Neural progenitor cell (in vitro differentiated cells): ENCODE measurements at regions not wholly inside any gene's neighbourhood (a gene's known extent, or its start where the extent isn't known, plus 50 kb on each side); places are given as distances from the start of the nearest gene placed in this dataset.

Source experiments
- DNase-seq: peaks from one replicate; pipeline ENCODE4 v3.0.0-alpha.2; 2016; ENCODE audit warnings: low spot score
- H2AFZ ChIP-seq: fragments of 200-600 bp; sonication (generic); replicated peaks from 2 replicates; pipeline ENCODE4 v1.6.1; 2016; ENCODE audit warnings: antibody characterized with exemption
- H3F3A ChIP-seq: fragments of 200-600 bp; sonication (generic); 2 replicates; pipeline ENCODE4 v1.6.1; 2016; ENCODE audit warnings: antibody characterized with exemption, low read depth
- H3K27ac ChIP-seq: fragments of 200-600 bp; sonication (generic); 2 replicates; pipeline ENCODE4 v1.5.1; 2016; ENCODE audit warnings: mild to moderate bottlenecking
- H3K27me3 ChIP-seq: fragments of 200-600 bp; sonication (generic); 2 replicates; pipeline ENCODE4 v1.6.1; 2016; ENCODE audit warnings: mild to moderate bottlenecking, moderate library complexity
- H3K36me3 ChIP-seq: fragments of 200-600 bp; sonication (generic); 2 replicates; pipeline ENCODE4 v1.5.1; 2016
- H3K4me1 ChIP-seq: fragments of 200-600 bp; sonication (generic); 2 replicates; pipeline ENCODE4 v1.6.1; 2016; ENCODE audit warnings: mixed run types
- H3K4me2 ChIP-seq: fragments of 200-600 bp; sonication (generic); 2 replicates; pipeline ENCODE4 v1.6.1; 2016
- H3K4me3 ChIP-seq: fragments of 200-600 bp; sonication (generic); 2 replicates; pipeline ENCODE4 v1.5.1; 2016
- H3K79me2 ChIP-seq: fragments of 200-600 bp; sonication (generic); 2 replicates; pipeline ENCODE4 v1.6.1; 2016; ENCODE audit warnings: low read depth
- H3K9ac ChIP-seq: fragments of 200-600 bp; sonication (generic); 2 replicates; pipeline ENCODE4 v1.6.1; 2016
- H3K9me3 ChIP-seq: fragments of 200-600 bp; sonication (generic); 2 replicates; pipeline ENCODE4 v1.5.1; 2016; ENCODE audit warnings: low read depth
- H4K20me1 ChIP-seq: fragments of 200-600 bp; sonication (generic); 2 replicates; pipeline ENCODE4 v1.6.1; 2016; ENCODE audit warnings: low read depth
- H3K27ac Mint-ChIP-seq: 3 replicates; pipeline ENCODE4 v1.8.0; 2021; ENCODE audit warnings: mixed read lengths
- H3K27me3 Mint-ChIP-seq: 2 replicates; pipeline ENCODE4 v1.8.0; 2022; ENCODE audit warnings: low read depth, mild to moderate bottlenecking, inconsistent platforms, moderate library complexity, mixed read lengths; ENCODE audit not compliant: insufficient read depth
- H3K36me3 Mint-ChIP-seq: 3 replicates; pipeline ENCODE4 v1.8.0; 2021; ENCODE audit warnings: mixed read lengths
- H3K4me1 Mint-ChIP-seq: 3 replicates; pipeline ENCODE4 v1.8.0; 2021; ENCODE audit warnings: mixed read lengths
- H3K4me3 Mint-ChIP-seq: 3 replicates; pipeline ENCODE4 v1.8.0; 2021; ENCODE audit warnings: mild to moderate bottlenecking, moderate library complexity, mixed read lengths
- H3K9me3 Mint-ChIP-seq: 3 replicates; pipeline ENCODE4 v1.8.0; 2020; ENCODE audit warnings: mixed read lengths
- EZH2 ChIP-seq: fragments of 200-600 bp; sonication (generic); IDR thresholded peaks from 2 replicates; pipeline ENCODE4 v1.6.1; 2017; ENCODE audit warnings: antibody characterized with exemption, mild to moderate bottlenecking, moderate library complexity
- EZH2phosphoT487 ChIP-seq: fragments of 200-600 bp; sonication (generic); IDR thresholded peaks from 2 replicates; pipeline ENCODE4 v1.6.1; 2017; ENCODE audit warnings: antibody characterized with exemption
- TF ChIP-seq, protein P1 (sequence below): fragments of 200-600 bp; sonication (generic); IDR thresholded peaks from 2 replicates; pipeline ENCODE4 v1.5.1; 2017; ENCODE audit warnings: antibody characterized with exemption, mild to moderate bottlenecking

DNA sequence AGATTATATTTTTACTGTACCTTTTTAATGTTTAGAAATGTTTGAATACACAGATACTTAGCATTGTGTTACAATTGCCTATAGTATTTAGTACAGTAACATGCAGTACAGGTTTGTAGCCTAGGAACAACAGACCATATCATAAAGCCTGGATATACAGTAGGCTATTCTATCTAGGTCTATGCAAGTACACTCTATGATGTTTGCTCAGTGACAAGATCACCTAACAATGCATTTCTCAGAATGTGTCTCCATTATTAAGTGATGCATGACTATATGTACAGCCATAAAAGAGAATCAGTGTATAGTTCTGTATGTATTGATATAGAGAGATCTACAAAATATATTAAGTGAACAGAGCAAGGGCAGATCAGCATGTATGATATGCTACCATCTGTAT is 616.4 kb downstream of the XIRP2 start:
- H3K4me2 ChIP-seq = no peak overlapping the region
- Mint-ChIP-seq H3K4me3 (no peak overlapping the region), H3K36me3 (no peaks in the 10 kb centered on the region), H3K27me3 (no peaks in the 10 kb centered on the region), H3K27ac (no peak overlapping the region), H3K9me3 (no peaks in the 10 kb centered on the region), H3K4me1 (peaks cover 5% of the 10 kb centered on the region)
- no peaks in the 10 kb centered on the region for H3K79me2 ChIP-seq
- H3K27ac ChIP-seq = no peak overlapping the region
- no peaks in the 10 kb centered on the region for H3K36me3 ChIP-seq
- H3K27me3 ChIP-seq = no peaks in the 10 kb centered on the region
- H3K4me3 ChIP-seq = no peak overlapping the region
- H3K4me1 ChIP-seq = peaks cover 4% of the 10 kb centered on the region
- no peaks in the 10 kb centered on the region for H3K9me3 ChIP-seq
- DNase-seq = no peak
- no peak overlapping the region for H3K9ac ChIP-seq
- H3F3A ChIP-seq = no peaks in the 10 kb centered on the region
- TF ChIP-seq, protein P1, sequence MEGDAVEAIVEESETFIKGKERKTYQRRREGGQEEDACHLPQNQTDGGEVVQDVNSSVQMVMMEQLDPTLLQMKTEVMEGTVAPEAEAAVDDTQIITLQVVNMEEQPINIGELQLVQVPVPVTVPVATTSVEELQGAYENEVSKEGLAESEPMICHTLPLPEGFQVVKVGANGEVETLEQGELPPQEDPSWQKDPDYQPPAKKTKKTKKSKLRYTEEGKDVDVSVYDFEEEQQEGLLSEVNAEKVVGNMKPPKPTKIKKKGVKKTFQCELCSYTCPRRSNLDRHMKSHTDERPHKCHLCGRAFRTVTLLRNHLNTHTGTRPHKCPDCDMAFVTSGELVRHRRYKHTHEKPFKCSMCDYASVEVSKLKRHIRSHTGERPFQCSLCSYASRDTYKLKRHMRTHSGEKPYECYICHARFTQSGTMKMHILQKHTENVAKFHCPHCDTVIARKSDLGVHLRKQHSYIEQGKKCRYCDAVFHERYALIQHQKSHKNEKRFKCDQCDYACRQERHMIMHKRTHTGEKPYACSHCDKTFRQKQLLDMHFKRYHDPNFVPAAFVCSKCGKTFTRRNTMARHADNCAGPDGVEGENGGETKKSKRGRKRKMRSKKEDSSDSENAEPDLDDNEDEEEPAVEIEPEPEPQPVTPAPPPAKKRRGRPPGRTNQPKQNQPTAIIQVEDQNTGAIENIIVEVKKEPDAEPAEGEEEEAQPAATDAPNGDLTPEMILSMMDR = no peak
- TF ChIP-seq EZH2phosphoT487 = no peak
- no peak for TF ChIP-seq EZH2
- no peak overlapping the region for H2AFZ ChIP-seq
- H4K20me1 ChIP-seq = no peaks in the 10 kb centered on the region

DNA sequence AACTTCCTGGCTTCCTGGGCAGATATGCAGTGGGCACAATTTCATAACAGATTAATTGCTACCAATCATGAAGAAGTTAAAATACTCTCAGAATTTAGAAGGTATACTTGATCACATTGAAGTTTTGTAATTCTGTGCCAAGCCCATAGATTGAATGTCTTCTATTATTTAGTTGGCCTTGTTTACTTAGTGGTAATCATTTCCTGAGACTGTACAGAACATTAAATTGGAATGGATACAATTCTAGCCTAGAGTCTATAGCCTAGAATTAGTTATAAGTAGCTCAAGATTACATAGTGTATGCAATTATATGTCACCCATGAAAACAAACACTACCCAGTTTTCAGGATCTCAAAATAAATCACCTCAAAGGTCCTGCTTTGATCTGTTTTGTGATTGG is 615.8 kb downstream of the XIRP2 start:
- H3K9me3 Mint-ChIP-seq = no peaks in the 10 kb centered on the region

DNA sequence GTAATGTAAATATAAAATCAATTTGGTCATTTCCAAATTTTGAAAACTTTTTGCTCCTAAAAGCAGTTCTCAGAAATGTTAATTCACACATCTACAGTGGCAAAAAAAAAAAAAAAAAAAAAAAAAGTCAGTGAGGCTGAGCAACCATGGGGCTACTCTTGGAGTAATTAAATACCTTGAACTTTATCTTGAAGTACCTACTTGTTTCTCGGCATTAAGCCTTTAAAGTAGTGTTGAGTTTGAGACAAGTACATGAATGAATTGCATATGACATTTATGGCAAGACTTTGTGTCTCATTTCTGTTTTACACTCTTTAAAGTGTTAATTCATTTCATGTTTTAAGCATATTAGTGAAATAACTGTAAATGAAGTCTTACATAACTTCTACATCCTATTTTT is 613.3 kb downstream of the XIRP2 start:
- no peak for DNase-seq
- TF ChIP-seq EZH2phosphoT487 (no peak), EZH2 (no peak)
- TF ChIP-seq, protein P1 = no peak
- H2AFZ ChIP-seq = no peak overlapping the region
- H3F3A ChIP-seq = peaks cover 2% of the 10 kb centered on the region
- no peaks in the 10 kb centered on the region for H3K27me3 ChIP-seq
- no peaks in the 10 kb centered on the region for H3K79me2 ChIP-seq
- H3K4me3 Mint-ChIP-seq = no peak overlapping the region
- H3K4me1 Mint-ChIP-seq = no peaks in the 10 kb centered on the region
- no peak overlapping the region for H3K27ac Mint-ChIP-seq
- H3K4me3 ChIP-seq = no peak overlapping the region
- no peaks in the 10 kb centered on the region for H3K36me3 Mint-ChIP-seq
- no peaks in the 10 kb centered on the region for H3K36me3 ChIP-seq
- H3K9ac ChIP-seq = no peak overlapping the region
- H3K4me2 ChIP-seq = no peak overlapping the region
- no peaks in the 10 kb centered on the region for H3K9me3 Mint-ChIP-seq
- no peaks in the 10 kb centered on the region for H3K4me1 ChIP-seq
- no peaks in the 10 kb centered on the region for H3K9me3 ChIP-seq
- H4K20me1 ChIP-seq = no peaks in the 10 kb centered on the region
- H3K27me3 Mint-ChIP-seq = no peaks in the 10 kb centered on the region
- no peak overlapping the region for H3K27ac ChIP-seq

More for the DNA sequence above, 615.8 kb downstream of the XIRP2 start:
- no peak overlapping the region for H2AFZ ChIP-seq
- no peak overlapping the region for H3K4me2 ChIP-seq
- no peak overlapping the region for H3K4me3 ChIP-seq
- no peak for DNase-seq
- Mint-ChIP-seq H3K4me3 (no peak overlapping the region), H3K27ac (no peak overlapping the region), H3K27me3 (no peaks in the 10 kb centered on the region), H3K36me3 (no peaks in the 10 kb centered on the region), H3K4me1 (no peaks in the 10 kb centered on the region)
- H3K4me1 ChIP-seq = no peaks in the 10 kb centered on the region
- no peaks in the 10 kb centered on the region for H3K9me3 ChIP-seq
- no peak overlapping the region for H3K27ac ChIP-seq
- H3K9ac ChIP-seq = no peak overlapping the region
- no peaks in the 10 kb centered on the region for H3K36me3 ChIP-seq
- no peaks in the 10 kb centered on the region for H4K20me1 ChIP-seq
- no peaks in the 10 kb centered on the region for H3K79me2 ChIP-seq
- TF ChIP-seq EZH2phosphoT487 (no peak), EZH2 (no peak)
- TF ChIP-seq, protein P1 = no peak
- no peaks in the 10 kb centered on the region for H3K27me3 ChIP-seq
- H3F3A ChIP-seq = no peaks in the 10 kb centered on the region

DNA sequence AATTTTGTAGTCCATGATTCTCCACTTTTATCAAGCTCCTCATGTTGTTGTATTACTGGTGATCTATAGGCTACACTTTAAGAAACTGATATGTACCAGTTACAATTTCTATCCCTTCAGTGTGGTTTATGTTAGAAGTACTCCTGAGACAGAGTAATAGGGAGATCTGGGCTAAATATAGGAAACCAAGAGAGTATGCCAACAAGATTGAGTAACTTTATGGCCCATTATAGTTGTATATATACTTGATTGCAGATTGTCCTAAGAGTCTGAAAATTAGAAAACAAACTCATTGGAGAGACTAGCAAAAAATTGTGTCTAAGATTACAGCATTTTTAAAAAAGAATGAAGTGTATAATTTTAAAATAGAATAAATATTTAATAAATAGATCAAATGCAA is 605.6 kb downstream of the XIRP2 start:
- peaks cover 16% of the 10 kb centered on the region for H3F3A ChIP-seq
- no peaks in the 10 kb centered on the region for H3K9me3 Mint-ChIP-seq
- no peak overlapping the region for H3K27ac Mint-ChIP-seq
- no peak overlapping the region for H3K27ac ChIP-seq
- no peaks in the 10 kb centered on the region for H3K27me3 Mint-ChIP-seq
- no peak overlapping the region for H3K4me3 Mint-ChIP-seq
- H3K4me3 ChIP-seq = no peak overlapping the region
- TF ChIP-seq EZH2phosphoT487 = no peak
- TF ChIP-seq, protein P1 = no peak
- no peak for TF ChIP-seq EZH2
- H3K79me2 ChIP-seq = no peaks in the 10 kb centered on the region
- H3K4me2 ChIP-seq = no peak overlapping the region
- H3K36me3 Mint-ChIP-seq = peaks cover 2% of the 10 kb centered on the region
- H3K4me1 Mint-ChIP-seq = no peaks in the 10 kb centered on the region
- no peak overlapping the region for H2AFZ ChIP-seq
- no peaks in the 10 kb centered on the region for H4K20me1 ChIP-seq
- no peak for DNase-seq
- H3K27me3 ChIP-seq = no peaks in the 10 kb centered on the region
- H3K9me3 ChIP-seq = no peaks in the 10 kb centered on the region
- H3K36me3 ChIP-seq = no peaks in the 10 kb centered on the region
- H3K4me1 ChIP-seq = peaks cover 14% of the 10 kb centered on the region
- no peak overlapping the region for H3K9ac ChIP-seq
